Uterus (tissue), 3 donors: ENCODE measurements at regions not wholly inside any gene's neighbourhood (a gene's known extent, or its start where the extent isn't known, plus 50 kb on each side); places are given as distances from the start of the nearest gene placed in this dataset.

Experiments
- DNase-seq, 2 donors: peaks; one replicate each; pipeline ENCODE4 v3.0.0-alpha.2; 2019 to 2020
- H3K27ac ChIP-seq, 2 donors: fragments of 200-600 bp; sonication (generic); 1 replicate in 1 of 2; 2 replicates in 1 of 2; pipeline ENCODE4 v1.5.1; 2016 to 2018
- H3K27me3 ChIP-seq, 2 donors: fragments of 200-600 bp; sonication (generic); one replicate each; pipeline ENCODE4 v1.5.1; 2018 to 2019; ENCODE audit warnings: control low read depth in 1 of 2
- H3K36me3 ChIP-seq, 2 donors: fragments of 200-600 bp; sonication (generic); one replicate each; pipeline ENCODE4 v1.5.1; 2019; ENCODE audit warnings: control low read depth in 1 of 2
- H3K4me1 ChIP-seq, 2 donors: fragments of 200-600 bp; sonication (generic); one replicate each; pipeline ENCODE4 v1.5.1; 2018 to 2019; ENCODE audit warnings: control low read depth in 1 of 2
- H3K4me3 ChIP-seq, 2 donors: fragments of 200-600 bp; sonication (generic); 1 replicate in 1 of 2; 2 replicates in 1 of 2; pipeline ENCODE4 v1.5.1; 2018 to 2019; ENCODE audit warnings: mild to moderate bottlenecking in 1 of 2
- H3K9me3 ChIP-seq, 2 donors: fragments of 200-600 bp; sonication (generic); one replicate each; pipeline ENCODE4 v1.5.1; 2019; ENCODE audit warnings: control low read depth in 1 of 2
- CTCF ChIP-seq, 4 experiments: fragments of 200-600 bp in 2 of 4; fragments of 450-650 bp in 2 of 4; sonication (generic) in 2 of 4; IDR thresholded peaks; one replicate each; pipeline ENCODE4 v1.5.1; 2016 to 2019; ENCODE audit warnings: antibody characterized with exemption in 4 of 4, mild to moderate bottlenecking in 2 of 4, moderate library complexity in 1 of 4
- POLR2A ChIP-seq, 2 donors: fragments of 450-650 bp; IDR thresholded peaks; one replicate each; pipeline ENCODE4 v1.6.1; 2016; ENCODE audit warnings: antibody characterized with exemption in 2 of 2, mild to moderate bottlenecking in 1 of 2, moderate library complexity in 1 of 2
- intact Hi-C: fragments of 100-400 bp; cut with DNase I; formaldehyde crosslinking; loops from one replicate; pipeline ENCODE4 v1.15.1; 2023; ENCODE audit warnings: low total_unique reads
- donor health status: DM: yes; HTN: yes; CAD: no.

- Histone ChIP-seq H3K4me1 (no peaks in the 10 kb centered on the region), H3K9me3 (no peaks in the 10 kb centered on the region), H3K27ac (no peak overlapping the region), H3K4me3 (no peak overlapping the region), H3K36me3 (no peaks in the 10 kb centered on the region), H3K27me3 (no peaks in the 10 kb centered on the region)
- intact Hi-C loops: no loop called here
- no peak for TF ChIP-seq CTCF (IDR thresholded peaks at IDR 0.05)
- TF ChIP-seq POLR2A (IDR thresholded peaks at IDR 0.05): no peak
- DNase-seq: no peak
Observed at GRCh38 chr13:21318891-21319532, 140.1 kb downstream of the ZDHHC20 start.

- H3K9me3 ChIP-seq: no peaks in the 10 kb centered on the region
- no peak for TF ChIP-seq CTCF (IDR thresholded peaks at IDR 0.05)
- no peak for TF ChIP-seq POLR2A (IDR thresholded peaks at IDR 0.05)
- no peaks in the 10 kb centered on the region for H3K4me1 ChIP-seq
- no peaks in the 10 kb centered on the region for H3K27me3 ChIP-seq
- intact Hi-C loops: no loop called here
- H3K4me3 ChIP-seq: no peak overlapping the region
- H3K27ac ChIP-seq: no peak overlapping the region
- no peak for DNase-seq
- H3K36me3 ChIP-seq: no peaks in the 10 kb centered on the region
Observed at GRCh38 chr13:21319869-21320641, 139.0 kb downstream of the ZDHHC20 start.

GRCh38 chr13:21320642-21321034 is 138.5 kb downstream of the ZDHHC20 start:
- Histone ChIP-seq H3K36me3 (no peaks in the 10 kb centered on the region), H3K9me3 (no peaks in the 10 kb centered on the region), H3K4me3 (no peak overlapping the region), H3K27me3 (no peaks in the 10 kb centered on the region), H3K27ac (no peak overlapping the region), H3K4me1 (no peaks in the 10 kb centered on the region)
- no peak for DNase-seq
- TF ChIP-seq CTCF (IDR thresholded peaks at IDR 0.05): no peak
- no peak for TF ChIP-seq POLR2A (IDR thresholded peaks at IDR 0.05)
- intact Hi-C loops: no loop called here

GRCh38 chr13:21321269-21321668 is 137.8 kb downstream of the ZDHHC20 start:
- DNase-seq: no peak
- TF ChIP-seq CTCF (IDR thresholded peaks at IDR 0.05) (no peak), POLR2A (IDR thresholded peaks at IDR 0.05) (no peak)
- intact Hi-C loops: no loop called here
- H3K27ac ChIP-seq: no peak overlapping the region
- no peaks in the 10 kb centered on the region for H3K4me1 ChIP-seq
- H3K27me3 ChIP-seq: no peaks in the 10 kb centered on the region
- no peaks in the 10 kb centered on the region for H3K36me3 ChIP-seq
- H3K9me3 ChIP-seq: no peaks in the 10 kb centered on the region
- H3K4me3 ChIP-seq: no peak overlapping the region

GRCh38 chr13:21322327-21322965 is 136.7 kb downstream of the ZDHHC20 start:
- no peak for DNase-seq
- no peak for TF ChIP-seq POLR2A (IDR thresholded peaks at IDR 0.05)
- no peak for TF ChIP-seq CTCF (IDR thresholded peaks at IDR 0.05)
- no peaks in the 10 kb centered on the region for H3K27me3 ChIP-seq
- H3K9me3 ChIP-seq: no peaks in the 10 kb centered on the region
- H3K4me3 ChIP-seq: no peak overlapping the region
- no peak overlapping the region for H3K27ac ChIP-seq
- H3K4me1 ChIP-seq: no peaks in the 10 kb centered on the region
- intact Hi-C loops: no loop called here
- no peaks in the 10 kb centered on the region for H3K36me3 ChIP-seq
